Liver (tissue), 8 donors: ENCODE measurements at regions not wholly inside any gene's neighbourhood (a gene's known extent, or its start where the extent isn't known, plus 50 kb on each side); places are given as distances from the start of the nearest gene placed in this dataset.
"Not testable (repeated sequence)": the region's sequence is repeated elsewhere in the genome, so short reads cannot be mapped to it uniquely, and the experiment has no call there.

Experiments
- DNase-seq: peaks from one replicate; pipeline ENCODE4 v3.0.0-alpha.2; 2017; ENCODE audit warnings: low spot score
- H3K27ac ChIP-seq, 2 donors: one replicate each; pipeline ENCODE4 v1.7.0; 2013; ENCODE audit warnings: inconsistent platforms in 2 of 2, low read length in 2 of 2, control low read depth in 1 of 2, low read depth in 1 of 2, mild to moderate bottlenecking in 1 of 2
- H3K27me3 ChIP-seq, 4 donors: one replicate each; pipeline versions ENCODE4 v1.6.1 to v1.7.0; 2013; ENCODE audit warnings: low read length in 3 of 4, inconsistent platforms in 1 of 4, mild to moderate bottlenecking in 1 of 4, moderate library complexity in 1 of 4; ENCODE audit not compliant: control insufficient read depth in 4 of 4, insufficient read depth in 4 of 4
- H3K36me3 ChIP-seq, 4 donors: one replicate each; pipeline versions ENCODE4 v1.6.1 to v1.7.0; 2013; ENCODE audit warnings: low read length in 3 of 4, mild to moderate bottlenecking in 3 of 4, low read depth in 1 of 4, moderate library complexity in 1 of 4; ENCODE audit not compliant: control insufficient read depth in 4 of 4, insufficient read depth in 3 of 4
- H3K4me1 ChIP-seq, 4 donors: one replicate each; pipeline versions ENCODE4 v1.6.1 to v1.7.0; 2013; ENCODE audit warnings: low read length in 3 of 4, mild to moderate bottlenecking in 3 of 4, moderate library complexity in 1 of 4; ENCODE audit not compliant: control insufficient read depth in 4 of 4, insufficient read depth in 4 of 4
- H3K4me3 ChIP-seq, 3 donors: one replicate each; pipeline versions ENCODE4 v1.6.1 to v1.7.0; 2013; ENCODE audit warnings: low read length in 3 of 3, control low read depth in 1 of 3, low read depth in 1 of 3, mild to moderate bottlenecking in 1 of 3
- H3K9ac ChIP-seq, 2 donors: one replicate each; pipeline ENCODE4 v1.7.0; 2013; ENCODE audit warnings: low read length in 2 of 2, mild to moderate bottlenecking in 2 of 2, moderate library complexity in 2 of 2, control low read depth in 1 of 2, low read depth in 1 of 2
- H3K9me3 ChIP-seq, 4 donors: one replicate each; pipeline versions ENCODE4 v1.6.1 to v1.7.0; 2013; ENCODE audit warnings: low read length in 3 of 4; ENCODE audit not compliant: control insufficient read depth in 4 of 4
- ATF3 ChIP-seq: IDR thresholded peaks from 2 replicates; pipeline ENCODE4 v1.6.1; 2016; ENCODE audit warnings: antibody characterized with exemption
- CTCF ChIP-seq: fragments of 150-350 bp; IDR thresholded peaks from 2 replicates; pipeline ENCODE4 v1.5.1; 2017; ENCODE audit warnings: improper control_type of control experiment, low read depth, low read length; ENCODE audit not compliant: missing input control
- EGR1 ChIP-seq, 2 donors: IDR thresholded peaks; 2 replicates each; pipeline ENCODE4 v1.6.1; 2016 to 2018; ENCODE audit warnings: antibody characterized with exemption in 2 of 2, low read depth in 2 of 2
- FOXA1 ChIP-seq: IDR thresholded peaks from 2 replicates; pipeline ENCODE4 v1.6.1; 2016; ENCODE audit warnings: antibody characterized with exemption
- GABPA ChIP-seq, 2 donors: IDR thresholded peaks in 1 of 2; conservative IDR thresholded peaks in 1 of 2; 2 replicates each; pipeline ENCODE4 v1.6.1; 2016; ENCODE audit warnings: antibody characterized with exemption in 2 of 2, mild to moderate bottlenecking in 1 of 2, moderate library complexity in 1 of 2
- HNF4G ChIP-seq: IDR thresholded peaks from 2 replicates; pipeline ENCODE4 v1.6.1; 2016; ENCODE audit warnings: antibody characterized with exemption
- JUND ChIP-seq, 2 donors: IDR thresholded peaks; 2 replicates each; pipeline ENCODE4 v1.6.1; 2016; ENCODE audit warnings: antibody characterized with exemption in 2 of 2
- MAX ChIP-seq: IDR thresholded peaks from 2 replicates; pipeline ENCODE4 v1.6.1; 2016; ENCODE audit warnings: antibody characterized with exemption
- NR2F2 ChIP-seq: IDR thresholded peaks from 2 replicates; pipeline ENCODE4 v1.6.1; 2016; ENCODE audit warnings: antibody characterized with exemption
- RAD21 ChIP-seq, 2 donors: IDR thresholded peaks; 2 replicates each; pipeline ENCODE4 v1.6.1; 2016; ENCODE audit warnings: antibody characterized with exemption in 2 of 2, mild to moderate bottlenecking in 2 of 2
- REST ChIP-seq: IDR thresholded peaks from 2 replicates; pipeline ENCODE4 v1.6.1; 2016; ENCODE audit warnings: antibody characterized with exemption, mild to moderate bottlenecking
- RXRA ChIP-seq, 2 donors: IDR thresholded peaks; 2 replicates each; pipeline ENCODE4 v1.6.1; 2017 to 2018; ENCODE audit warnings: antibody characterized with exemption in 2 of 2, mild to moderate bottlenecking in 1 of 2
- SP1 ChIP-seq: IDR thresholded peaks from 2 replicates; pipeline ENCODE4 v1.6.1; 2018; ENCODE audit warnings: antibody characterized with exemption, mild to moderate bottlenecking
- TAF1 ChIP-seq: conservative IDR thresholded peaks from 2 replicates; pipeline ENCODE4 v1.6.1; 2016; ENCODE audit warnings: antibody characterized with exemption, mild to moderate bottlenecking
- YY1 ChIP-seq: IDR thresholded peaks from 2 replicates; pipeline ENCODE4 v1.6.1; 2016; ENCODE audit warnings: antibody characterized with exemption, mild to moderate bottlenecking
- WGBS: extraction: QIAGEN DNeasy Blood & Tissue Kit; methylation state at CpG from one replicate; pipeline ENCODE4 v1.1.7; 2013; 5-methylcytosine and 5-hydroxymethylcytosine counted together
- donor health status: healthy.
- donor health status: healthy.
- donor health status: healthy.
- donor health status: healthy.
- donor health status: healthy.

- Histone ChIP-seq H3K9me3 (peaks cover 0 to 5% (median 2%) of the 10 kb centered on the region in 4 donors), H3K27me3 (no peaks in the 10 kb centered on the region), H3K36me3 (no peaks in the 10 kb centered on the region), H3K9ac (no peak overlapping the region), H3K4me3 (no peak overlapping the region), H3K27ac (no peak overlapping the region), H3K4me1 (no peaks in the 10 kb centered on the region)
- no peak for DNase-seq
- 66% methylated on average over 1 of the region's 1 CpG for whole genome bisulfite sequencing
- TF ChIP-seq NR2F2 (no peak), JUND (IDR thresholded peaks at IDR 0.05) (no peak), CTCF (no peak), GABPA (IDR thresholded peaks at IDR 0.05 in 1 of 2, conservative IDR thresholded peaks at IDR 0.05 in 1 of 2) (no peak), REST (no peak), HNF4G (no peak), ATF3 (no peak), RAD21 (IDR thresholded peaks at IDR 0.05) (no peak), RXRA (IDR thresholded peaks at IDR 0.05) (no peak), EGR1 (IDR thresholded peaks at IDR 0.05; ENCODE audit: low read depth in 2 of 2) (no peak), YY1 (no peak), SP1 (no peak), FOXA1 (no peak), TAF1 (no peak), MAX (no peak)
Observed at GRCh38 chr6:67952121-67952520, 683.0 kb upstream of the ADGRB3 start.

- 88% methylated on average over 1 of the region's 1 CpG for WGBS
- H3K27ac ChIP-seq, H3K4me1 ChIP-seq, H3K4me3 ChIP-seq, H3K9me3 ChIP-seq, H3K36me3 ChIP-seq, H3K27me3 ChIP-seq, DNase-seq, H3K9ac ChIP-seq: not testable (repeated sequence)
Observed at GRCh38 chr6:67947762-67948161, 687.3 kb upstream of the ADGRB3 start.
